ENCODE measurements at regions not wholly inside any gene's neighbourhood (a gene's known extent, or its start where the extent isn't known, plus 50 kb on each side); places are given as distances from the start of the nearest gene placed in this dataset.

DNA sequence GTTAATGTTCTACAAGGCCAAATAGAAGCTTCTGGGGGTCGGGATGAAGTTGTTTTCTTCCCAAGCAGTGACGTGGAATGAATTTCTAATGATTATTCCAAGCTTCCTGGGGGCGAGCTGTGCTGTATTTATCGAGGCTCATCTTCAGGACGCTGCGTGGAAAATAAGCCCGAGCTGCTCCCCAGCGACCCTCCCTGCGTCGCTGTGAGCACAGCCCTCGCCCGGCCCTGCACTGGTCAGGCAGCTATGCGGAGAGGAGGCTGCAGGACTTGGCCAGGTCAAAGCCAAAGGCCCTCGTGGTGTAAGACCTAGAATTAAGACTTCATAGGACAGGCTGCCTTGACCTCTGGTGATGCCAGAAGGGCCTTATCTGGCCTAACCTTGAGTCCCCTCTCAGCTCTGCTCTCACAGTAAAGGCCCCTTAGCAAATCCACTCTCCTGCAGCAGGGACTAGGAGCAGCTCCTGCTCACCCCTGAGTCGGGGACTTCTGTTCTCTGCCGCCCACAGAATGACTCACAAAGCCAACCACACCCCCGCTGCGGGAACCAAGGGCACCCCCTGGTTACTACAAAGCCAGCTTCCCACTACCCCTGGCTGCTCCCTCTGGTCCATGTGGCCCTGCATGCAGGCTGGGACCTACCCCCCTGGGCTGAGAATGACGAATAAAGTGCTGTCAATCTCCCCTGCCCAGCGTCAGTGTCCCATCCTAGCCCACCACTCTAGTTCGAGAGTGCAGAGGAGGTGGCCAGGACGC lies 501.6 kb downstream of the TCERG1L start:
- no peak for DNase-seq

DNA sequence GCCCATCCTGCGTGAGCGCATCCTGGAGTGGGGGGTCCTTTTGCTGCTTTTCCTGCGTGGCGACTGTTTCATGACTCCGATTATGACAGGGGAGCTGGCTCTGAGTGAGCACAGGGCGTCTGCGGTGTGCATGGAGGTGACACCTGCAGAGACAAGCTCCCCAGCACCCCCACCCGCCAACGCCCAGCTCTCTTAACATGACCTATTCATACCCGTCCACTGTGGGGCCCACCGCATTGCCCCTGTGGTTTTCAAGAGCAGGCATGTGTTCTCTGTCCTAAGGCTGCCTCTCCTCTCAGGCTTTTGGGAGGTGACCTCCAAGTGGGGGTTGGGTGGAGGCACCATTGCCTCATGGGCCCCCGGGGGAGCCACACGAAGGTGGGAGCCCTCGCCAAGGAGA lies 500.7 kb downstream of the TCERG1L start:
- DNase-seq, result no peak

DNA sequence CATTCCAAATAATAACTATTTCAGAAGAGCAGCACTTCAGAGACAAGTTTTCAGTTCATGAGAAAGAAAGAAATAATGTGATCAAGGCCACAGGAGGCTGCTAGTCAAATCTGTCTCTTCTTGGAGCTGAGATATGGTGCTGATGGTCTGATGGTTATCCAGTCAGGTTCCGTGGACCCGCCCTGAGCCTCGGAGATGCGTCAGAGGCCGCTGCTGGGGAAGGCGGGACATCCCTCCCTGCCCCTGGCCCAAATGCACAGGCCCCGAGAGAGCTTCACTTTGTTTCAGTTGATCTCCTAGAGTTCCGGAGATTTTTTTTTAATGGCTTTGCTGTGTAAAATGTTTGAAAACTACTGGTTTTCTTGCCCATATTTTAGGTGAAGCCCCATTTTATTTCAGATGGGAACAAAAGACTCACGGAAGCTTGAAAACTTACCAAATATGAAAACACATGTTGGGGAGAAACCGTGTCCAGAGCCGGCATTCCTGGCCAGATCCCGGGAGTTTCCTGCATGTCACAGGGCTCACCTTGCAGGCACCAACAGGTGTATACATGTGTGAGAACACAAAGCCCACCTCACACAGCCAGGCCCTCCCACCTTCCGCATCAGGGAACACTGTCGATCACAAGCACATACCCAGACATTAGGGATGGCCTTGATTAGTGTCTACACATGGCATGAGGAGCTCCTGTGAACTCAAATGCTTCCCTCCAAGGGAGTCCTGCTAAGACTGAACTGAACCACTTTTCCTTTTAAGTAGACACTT lies 499.0 kb downstream of the TCERG1L start:
- no peak for DNase-seq

DNA sequence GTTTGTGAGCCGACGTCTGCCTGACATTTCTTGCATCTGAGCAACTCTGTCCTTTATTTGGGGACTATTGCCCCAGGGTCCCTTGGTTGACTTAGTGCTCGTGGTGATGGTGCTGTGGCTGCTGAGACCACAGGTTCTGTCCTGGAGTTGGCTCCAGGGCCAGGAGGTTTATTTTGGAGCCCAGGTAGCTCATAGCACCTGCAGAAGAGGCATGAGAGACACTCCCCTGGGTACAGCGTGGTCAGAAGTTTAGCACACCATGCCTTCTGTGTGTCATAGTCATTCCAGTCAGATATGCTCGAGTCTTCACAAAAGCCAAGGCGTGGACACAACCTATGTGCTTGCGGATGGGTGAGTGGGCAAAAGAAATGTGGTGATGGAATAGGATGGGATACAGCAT lies 496.9 kb downstream of the TCERG1L start:
- DNase-seq, result no peak

DNA sequence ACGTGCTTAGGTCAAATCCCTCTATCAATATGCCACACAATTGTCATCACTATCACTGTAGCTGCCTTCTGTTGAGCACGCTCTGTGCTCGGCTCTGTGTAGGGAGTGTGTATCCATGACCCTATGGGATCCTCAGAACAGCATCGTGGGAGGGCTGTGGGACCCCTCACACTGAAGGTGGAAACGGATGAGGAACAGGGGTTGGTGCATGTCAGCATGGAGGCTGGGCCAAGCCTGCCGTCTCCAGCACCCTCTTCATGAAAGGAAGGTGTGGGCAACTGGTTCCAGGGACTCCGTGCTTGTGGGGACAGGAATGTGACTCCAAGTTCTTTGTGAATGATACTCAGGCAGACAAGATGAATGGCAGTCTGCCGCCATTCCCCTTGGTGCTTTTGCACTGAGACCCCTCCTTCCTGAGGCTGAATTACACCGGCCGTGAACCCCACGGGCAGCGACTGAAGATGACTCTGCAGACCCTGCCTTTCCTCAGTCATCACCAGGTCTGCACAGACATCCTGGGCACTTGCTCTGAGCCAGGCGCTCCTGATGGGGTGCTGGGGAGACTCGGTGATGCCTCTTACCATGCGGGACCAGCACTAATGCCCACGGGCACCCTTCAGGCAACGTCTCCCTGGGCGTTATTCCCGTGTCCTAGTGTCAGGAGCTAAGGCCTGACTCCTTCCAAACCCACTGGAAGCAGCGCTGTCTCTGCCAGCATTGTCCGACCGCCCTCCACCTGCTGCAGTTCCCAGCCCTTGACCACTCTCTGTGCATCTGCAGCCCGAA lies 495.2 kb downstream of the TCERG1L start:
- no peak for DNase-seq

DNA sequence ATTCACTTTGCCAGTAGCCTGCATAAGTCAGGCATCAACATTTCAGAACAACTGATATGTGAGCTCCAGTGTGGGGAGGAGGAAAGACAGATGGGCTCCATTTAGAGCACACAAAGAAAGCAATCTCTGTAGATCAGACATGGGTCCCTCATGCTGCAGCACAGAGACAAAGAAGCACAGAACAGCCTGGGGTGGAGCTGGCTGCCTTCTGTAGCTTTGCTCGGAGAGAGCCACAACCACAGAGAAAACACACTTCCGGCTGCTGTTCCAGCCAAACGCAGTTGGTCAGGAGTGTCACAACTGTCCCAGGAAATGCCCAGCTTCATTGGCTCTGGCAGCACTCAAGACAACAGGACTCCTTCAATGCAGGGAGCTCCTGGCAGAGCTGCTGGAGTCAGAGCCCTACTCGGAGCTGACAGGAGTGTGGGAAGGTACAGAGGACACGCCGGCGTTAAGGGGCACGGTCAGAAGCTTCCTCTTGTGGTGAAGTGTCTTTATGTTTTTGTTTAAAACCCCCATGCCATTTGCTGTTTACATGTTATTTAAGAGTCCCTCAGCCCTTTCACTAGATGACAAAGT lies 494.4 kb downstream of the TCERG1L start:
- no peak for DNase-seq

DNA sequence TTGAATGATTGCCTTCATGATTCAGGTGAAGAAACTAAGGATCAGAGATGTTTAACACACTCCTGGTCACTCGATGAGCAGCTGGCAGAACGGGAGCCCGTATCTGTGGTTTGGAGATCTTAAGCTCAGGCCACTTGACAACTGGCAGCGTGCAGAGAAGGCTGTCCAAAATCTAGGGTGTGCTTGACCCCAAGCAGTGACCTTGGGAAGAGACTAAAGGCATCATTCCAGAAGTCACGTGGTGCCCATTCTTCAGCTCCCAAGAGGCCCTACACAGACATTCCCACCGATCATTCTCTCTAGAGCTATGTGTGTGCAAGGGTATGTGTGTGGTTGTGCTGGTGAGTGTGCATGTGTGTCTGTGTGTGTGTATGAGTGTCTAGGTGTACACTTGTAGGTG lies 493.8 kb downstream of the TCERG1L start:
- no peak for DNase-seq

DNA sequence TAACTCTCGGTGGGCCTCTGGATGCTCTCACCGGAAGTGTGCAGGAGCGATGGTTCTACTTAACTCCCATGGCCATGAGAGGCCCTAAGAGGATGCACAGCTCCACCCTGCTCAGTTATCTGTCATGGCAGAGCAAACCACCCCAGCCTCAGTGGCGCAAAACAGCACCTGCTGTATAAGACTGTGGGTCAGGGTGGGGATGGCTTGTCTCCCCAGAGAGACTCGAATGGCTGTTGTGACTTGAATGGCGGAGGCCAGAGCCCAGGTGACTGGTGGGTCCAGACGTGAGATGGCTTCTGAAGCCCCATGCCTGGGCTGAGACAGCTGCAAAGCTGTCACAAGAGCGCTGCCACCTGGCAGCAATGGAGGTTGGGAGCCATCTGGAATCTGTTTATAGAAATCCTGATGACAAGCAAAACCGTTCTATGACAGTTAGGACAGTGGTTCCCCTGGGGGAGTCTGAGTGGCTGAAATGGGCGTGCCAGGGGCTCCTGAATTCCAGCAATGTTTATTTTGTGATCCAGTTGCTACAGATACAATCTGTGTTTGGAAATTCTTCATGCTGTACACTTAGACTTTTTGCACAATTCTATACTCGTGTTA lies 490.5 kb downstream of the TCERG1L start:
- DNase-seq, result no peak

DNA sequence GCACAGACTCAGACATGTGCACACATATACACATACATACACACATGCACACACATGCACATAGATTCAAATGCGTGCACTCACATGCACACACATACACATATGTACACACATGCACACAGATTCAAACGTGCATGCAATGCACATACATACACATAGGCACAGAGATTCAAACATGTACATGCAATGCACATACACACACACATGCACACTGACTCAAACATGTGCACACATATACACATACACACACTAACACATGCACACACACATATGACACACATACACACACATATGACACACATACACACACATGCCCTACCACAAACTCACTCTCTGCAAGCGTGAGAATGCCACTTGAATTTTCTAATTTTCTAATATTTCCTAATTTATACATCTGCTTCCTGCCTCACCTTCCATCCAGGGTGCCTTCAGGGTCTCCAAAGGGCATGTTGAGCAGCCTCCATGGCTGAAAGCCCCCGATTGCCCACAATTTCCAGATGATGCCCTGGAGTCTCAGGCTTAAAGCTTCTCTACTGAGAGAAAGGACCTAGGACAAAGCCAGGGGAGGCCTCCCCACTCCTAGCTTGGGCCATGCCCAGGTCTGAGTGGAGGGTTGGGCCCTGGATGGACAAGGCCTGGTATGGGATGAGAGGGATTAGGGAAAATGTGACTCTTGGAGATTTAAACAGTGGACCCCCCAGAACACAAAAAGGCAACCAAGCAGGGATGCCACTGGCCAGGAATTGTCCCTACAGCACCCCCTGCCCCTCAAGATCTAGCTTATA lies 487.1 kb downstream of the TCERG1L start:
- DNase-seq, result no peak

DNA sequence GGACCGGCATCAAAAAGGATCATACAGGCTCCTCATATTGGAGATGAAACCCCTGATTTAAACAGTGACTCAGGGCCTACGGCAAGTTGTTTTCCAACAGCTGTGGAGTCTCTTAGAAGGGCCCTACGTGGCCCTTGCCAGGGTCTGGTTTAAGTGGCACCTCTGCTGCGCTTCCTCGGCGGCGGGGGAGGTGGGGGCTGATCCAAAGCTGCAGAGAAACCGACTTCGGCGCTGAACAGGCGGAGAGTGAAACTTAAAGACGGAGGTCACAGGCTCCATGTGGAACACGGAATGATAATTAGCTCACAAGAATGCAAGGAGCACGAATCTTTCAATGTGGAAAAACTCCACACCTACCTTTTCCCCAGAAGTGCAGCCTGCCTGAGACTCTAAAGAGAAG lies 477.9 kb downstream of the TCERG1L start:
- no peak for DNase-seq

DNA sequence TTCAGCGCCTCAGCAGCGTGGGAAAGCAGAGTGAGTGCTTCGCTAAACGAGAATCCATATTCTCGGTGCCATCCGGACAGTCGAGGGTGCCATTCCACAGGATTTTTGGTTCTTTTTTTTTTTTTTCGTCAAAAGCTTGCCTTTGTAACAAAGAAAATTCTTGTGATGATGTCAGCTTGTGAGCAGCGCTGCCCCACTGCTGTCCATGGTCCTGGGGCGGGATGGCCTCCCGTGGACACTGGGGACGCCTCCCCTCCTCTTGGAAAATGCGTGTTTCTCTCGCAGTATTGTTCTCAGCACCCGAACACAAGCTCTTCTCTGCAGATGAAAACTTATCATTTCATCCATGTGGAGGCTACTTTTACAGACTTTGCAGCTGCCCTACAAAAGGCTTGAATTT lies 477.4 kb downstream of the TCERG1L start:
- DNase-seq, result no peak

DNA sequence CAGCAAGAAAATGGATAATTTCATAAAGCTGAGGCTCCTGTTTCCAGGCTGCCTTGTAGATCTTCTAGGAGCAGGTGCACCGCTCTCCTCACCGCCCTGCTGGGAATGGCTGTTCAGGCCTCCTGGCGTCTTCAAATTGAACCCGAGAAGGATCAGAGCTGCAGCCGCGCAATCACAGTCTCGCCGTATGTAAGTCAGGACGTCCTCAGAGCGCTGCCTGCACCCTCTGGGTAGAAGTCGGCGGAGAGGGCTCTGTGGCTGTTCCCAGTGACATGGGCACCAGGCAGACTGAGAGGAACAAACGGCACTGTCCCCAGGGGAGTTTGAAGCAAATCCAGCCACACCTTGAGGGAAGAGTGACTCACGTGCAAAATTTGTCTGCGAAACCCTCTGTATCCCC lies 476.9 kb downstream of the TCERG1L start:
- no peak for DNase-seq

DNA sequence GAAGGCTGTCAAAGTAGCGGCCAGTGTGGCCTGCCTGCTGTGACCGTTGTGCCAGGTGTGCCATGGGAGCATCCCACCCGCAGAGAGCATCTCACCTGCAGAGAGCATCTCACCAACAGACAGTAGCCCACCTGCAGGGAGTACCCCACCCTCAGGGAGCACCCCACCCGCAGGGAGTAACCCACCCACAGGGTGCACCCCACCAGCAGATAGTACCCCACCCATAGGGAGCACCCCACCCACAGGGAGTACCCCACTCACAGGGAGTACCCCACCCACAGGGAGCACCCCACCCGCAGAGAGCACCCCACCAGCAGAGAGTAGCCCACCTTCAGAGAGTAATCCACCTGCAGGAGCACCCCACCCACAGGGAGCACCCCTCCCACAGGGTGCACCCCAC lies 476.5 kb downstream of the TCERG1L start:
- DNase-seq, result no peak

DNA sequence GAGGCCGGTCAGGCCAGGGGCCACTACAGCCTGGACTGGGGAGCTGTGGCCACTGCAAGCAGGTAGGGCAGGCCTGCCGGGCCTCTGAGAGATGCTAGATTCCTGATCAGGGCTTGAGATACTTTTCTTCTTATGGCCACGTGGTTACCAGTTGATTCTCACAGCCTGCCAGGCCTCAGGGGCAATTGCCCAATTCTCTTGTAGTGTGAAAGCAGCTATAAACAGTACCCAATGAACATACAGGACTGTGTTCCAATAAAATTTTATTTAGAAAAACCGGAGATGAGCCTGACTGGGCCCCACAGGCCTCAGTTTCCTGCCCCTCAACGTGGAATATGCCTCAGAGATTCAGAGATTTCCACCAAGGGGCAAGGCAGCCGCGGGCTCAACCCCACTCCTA lies 475.2 kb downstream of the TCERG1L start:
- DNase-seq, result no peak

DNA sequence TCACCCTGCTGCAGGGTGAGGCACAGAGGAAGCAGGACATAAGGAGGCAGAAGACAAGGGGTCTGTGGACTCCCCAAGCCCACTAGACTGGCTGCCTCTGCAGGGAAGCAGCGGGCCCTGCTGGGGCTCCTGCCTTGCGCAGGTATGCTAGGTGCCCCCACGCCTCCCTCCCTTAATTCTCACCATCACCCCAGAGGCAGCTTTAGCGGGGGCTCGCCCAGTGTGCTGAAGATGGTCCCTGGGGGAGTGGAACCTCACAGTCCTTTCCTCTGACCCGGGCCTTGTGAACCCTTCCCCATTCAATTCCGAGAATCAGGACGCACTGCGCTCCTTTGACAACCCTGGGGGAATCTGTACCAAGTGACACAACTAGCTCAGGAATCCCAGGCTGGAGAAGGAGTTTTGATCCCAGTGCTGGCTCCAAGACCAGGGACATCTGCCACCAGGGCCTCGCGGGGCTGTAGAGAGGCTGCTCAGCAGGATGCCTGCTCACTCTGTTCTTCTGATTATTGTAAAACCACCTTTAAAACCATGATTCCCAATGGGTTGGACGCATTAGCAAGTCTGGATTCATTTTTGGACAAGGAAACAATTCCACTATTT lies 468.4 kb downstream of the TCERG1L start:
- no peak for DNase-seq

DNA sequence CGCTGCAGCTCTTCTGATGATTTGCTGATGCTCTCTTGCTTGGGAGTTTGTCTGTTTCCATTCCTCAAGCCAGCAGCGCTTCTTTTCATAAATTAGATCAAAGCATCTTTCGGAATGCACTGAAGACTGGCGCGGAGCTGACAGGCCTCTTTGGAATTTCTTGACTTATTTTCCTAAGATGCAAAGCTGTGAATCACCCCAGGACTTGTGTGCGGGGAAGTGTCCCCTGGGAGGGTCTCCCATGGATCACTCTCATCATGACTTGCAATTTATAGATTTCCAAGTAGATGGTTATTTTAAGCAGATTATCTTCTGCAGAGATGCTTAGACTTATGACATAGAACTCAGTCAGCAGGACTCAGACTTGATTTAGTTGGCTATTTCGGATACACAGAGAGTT lies 467.2 kb downstream of the TCERG1L start:
- no peak for DNase-seq

DNA sequence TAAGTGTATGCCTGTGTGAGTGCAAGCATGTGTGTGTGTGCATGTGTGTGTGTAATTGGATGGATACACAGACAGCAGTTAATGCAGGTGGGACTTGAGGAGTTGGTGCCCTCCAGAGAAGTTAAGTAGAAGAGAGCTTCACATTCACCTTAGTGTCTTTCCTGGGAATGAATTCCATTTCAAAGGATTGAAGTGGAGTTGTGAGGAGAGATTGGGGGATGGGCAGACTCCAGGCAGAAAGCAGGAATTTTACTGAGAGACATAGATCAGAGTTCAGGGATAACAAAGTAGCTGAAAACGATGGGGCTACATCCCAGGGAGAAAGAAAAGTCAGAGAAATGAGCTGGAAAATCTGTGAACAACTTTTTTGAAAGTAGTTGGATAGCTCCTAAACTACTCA lies 464.4 kb downstream of the TCERG1L start:
- no peak for DNase-seq

DNA sequence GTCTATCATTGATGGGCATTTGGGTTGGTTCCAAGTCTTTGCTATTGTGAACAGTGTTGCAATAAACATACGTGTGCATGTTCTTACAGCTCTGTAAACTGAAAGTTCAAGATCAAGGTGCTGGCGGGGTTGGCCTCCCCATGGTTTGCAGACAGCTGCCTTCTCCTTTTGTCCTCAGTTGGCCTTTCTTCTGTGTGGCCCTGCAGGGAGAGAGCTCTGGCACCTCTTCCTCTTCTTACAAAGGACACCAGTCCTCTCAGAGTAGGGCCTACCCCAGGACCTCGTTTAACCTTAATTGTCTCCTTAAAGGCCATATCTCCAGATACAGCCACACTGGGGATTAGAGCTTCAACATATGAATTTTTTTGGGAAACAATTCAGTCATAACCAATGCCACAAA lies 462.7 kb downstream of the TCERG1L start:
- no peak for DNase-seq

DNA sequence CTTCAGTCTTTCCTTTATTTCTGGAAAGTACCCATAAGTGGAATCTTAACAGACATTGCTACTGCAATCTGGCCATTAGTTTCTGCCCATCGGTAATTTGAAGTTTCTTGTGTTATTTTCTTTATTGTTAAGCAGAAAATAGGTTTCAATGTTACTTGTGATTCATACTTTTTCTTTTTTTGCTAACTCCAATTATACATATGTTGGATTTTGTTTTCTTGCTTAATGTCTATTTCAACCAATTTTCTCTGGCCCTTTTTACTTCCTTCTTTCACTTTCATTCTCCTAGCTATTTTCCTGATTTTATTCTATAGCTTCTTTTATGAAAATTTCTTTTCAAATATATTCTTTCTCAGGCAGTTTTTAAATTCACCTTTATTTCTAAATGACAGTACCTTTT lies 457.4 kb downstream of the TCERG1L start:
- DNase-seq, result no peak

DNA sequence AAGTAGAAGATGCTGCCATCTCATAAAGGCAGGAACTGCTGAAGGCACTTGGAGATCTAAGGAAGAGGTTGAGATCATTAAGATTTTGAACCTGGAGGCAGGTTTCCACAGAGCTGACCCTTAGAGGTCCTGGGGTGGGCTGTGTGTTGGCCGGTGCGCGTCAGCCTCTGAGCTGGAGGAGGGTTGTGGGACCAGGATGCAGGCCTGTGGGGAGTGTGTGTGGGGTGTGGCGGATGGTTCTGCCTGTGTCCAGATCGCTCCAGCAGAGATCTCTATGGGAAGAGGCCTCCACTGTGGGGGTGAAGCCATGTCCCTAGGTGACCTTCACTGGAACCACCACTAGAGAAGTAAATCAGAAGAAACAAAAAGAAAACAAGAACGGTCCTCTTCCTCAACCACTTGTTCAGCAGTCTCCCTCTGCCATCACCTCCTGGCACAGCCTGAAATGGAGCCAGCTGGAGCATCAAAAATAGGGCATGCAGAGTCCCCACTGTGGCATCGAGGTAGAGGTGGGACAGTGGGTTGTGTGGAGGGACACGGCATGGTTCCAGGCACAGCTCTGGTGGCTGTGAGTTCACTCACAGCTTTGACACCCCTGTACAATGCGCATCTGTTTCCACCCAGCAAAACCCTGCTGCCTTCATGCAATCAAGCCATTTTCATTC lies 453.8 kb downstream of the TCERG1L start:
- DNase-seq, result no peak

DNA sequence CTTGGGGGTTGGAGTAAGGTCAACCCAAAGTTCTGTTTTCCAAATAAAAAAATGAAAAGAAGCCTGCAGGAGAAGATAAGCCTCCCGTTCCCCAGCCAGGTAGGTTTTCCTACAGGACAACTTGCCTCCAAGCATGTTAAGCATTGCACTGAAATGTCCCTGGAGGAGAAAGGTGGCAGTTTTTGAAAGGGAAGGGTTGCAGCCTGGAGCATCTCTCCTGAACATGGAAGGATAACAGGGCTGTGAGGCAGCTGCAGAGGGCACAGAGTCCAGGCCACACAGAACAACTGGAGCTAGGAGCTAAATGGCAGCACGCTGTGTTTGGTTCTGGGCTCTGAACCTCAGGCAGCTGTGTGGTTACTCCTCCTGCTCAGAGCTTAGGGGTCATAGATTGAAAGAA lies 452.9 kb downstream of the TCERG1L start:
- DNase-seq, result no peak

Measured in NCI-H1105 treated with DMSO at 0.1 percent for 48 hours (cell line).